ENCODE measurements at regions not wholly inside any gene's neighbourhood (a gene's known extent, or its start where the extent isn't known, plus 50 kb on each side); places are given as distances from the start of the nearest gene placed in this dataset.

DNA sequence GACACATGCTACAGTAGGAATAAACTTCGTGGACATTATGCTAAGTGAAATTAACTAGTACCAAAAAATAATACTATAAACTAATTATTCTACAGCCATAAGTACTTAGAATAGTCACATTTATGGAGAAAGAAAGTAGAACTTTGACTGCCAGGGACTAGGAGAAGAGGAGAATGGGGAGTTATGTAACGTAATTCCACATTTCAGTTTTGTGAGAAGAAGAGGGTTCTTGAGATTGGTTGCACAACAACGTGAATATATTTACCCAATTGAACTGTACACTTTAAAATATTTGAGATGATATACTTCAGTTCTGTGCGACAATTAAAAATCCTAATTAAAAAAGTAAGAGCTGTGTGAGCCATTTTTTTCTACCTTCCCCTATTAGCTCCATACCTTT is 1412.9 kb downstream of the PLA2G4A start:
- Histone ChIP-seq H3K27ac (no peak overlapping the region), H3K4me3 (no peak overlapping the region)
- TF ChIP-seq EZH2 (IDR thresholded peaks at IDR 0.05) (no peak), FOXP2 (optimal IDR thresholded peaks at IDR 0.05; ENCODE audit: control extremely low read depth, extremely low read length, insufficient read depth) (no peak), POLR2AphosphoS5 (IDR thresholded peaks at IDR 0.05; ENCODE audit: borderline replicate concordance, low read depth, low read length) (no peak)

DNA sequence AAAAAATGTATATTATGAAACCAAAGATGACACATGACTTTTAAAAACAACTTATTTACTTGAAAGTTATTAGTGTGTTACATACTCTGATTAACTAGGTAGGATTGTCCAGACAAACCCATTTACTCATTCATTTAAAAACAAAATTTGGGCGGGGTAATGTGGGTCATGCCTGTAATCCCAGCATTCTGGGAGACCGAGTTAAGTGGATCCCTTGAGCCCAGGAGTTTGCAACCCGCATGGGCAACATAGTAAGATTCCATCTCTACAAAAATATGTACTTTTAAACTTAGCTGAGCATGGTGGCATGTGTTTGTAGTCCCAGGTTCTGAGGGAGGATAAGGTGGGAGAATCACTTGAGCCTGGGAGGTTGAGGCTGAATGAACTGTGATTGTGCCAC is 1414.7 kb downstream of the PLA2G4A start:
- Histone ChIP-seq H3K27ac (no peak overlapping the region), H3K36me3 (ENCODE audit: insufficient read depth, low read length) (no peaks in the 10 kb centered on the region), H3K9ac (ENCODE audit: insufficient read length) (no peak overlapping the region), H3K9me3 (ENCODE audit: low read depth, low read length) (no peaks in the 10 kb centered on the region), H3K4me3 (no peak overlapping the region)
- no peak for DNase-seq (ENCODE audit: low read depth, low spot score)
- TF ChIP-seq FOXP2 (optimal IDR thresholded peaks at IDR 0.05; ENCODE audit: control extremely low read depth, extremely low read length, insufficient read depth): no peak

More for the DNA sequence above, 1412.9 kb downstream of the PLA2G4A start:
- Histone ChIP-seq H3K36me3 (ENCODE audit: insufficient read depth, low read length) (no peaks in the 10 kb centered on the region), H3K9me3 (ENCODE audit: low read depth, low read length) (no peaks in the 10 kb centered on the region), H3K9ac (ENCODE audit: insufficient read length) (no peak overlapping the region)
- DNase-seq (ENCODE audit: low read depth, low spot score): no peak

DNA sequence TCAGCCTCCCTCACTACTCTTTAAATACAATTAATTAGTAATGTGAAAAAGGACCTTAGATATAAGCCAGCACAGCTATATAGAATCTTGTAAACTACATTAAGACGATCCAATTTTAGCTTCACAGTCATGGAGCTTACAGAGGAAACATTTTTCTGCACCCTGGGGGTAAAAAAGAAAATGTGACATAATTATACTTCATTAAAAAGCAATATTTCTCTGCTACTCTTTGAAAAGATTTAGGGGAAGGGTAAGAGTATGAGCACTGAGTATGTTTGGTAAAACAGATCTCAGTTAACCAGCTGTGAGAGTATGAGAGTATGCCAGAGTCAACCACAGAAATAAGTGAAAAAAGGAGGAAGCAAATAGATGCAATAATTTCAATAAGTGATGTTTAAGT is 1415.9 kb downstream of the PLA2G4A start:
- peak; percentile 79 for DNase-seq (ENCODE audit: low read depth, low spot score)
- Histone ChIP-seq H3K27ac (no peak overlapping the region), H3K9me3 (ENCODE audit: low read depth, low read length) (no peaks in the 10 kb centered on the region), H3K4me3 (no peak overlapping the region), H3K36me3 (ENCODE audit: insufficient read depth, low read length) (no peaks in the 10 kb centered on the region), H3K9ac (ENCODE audit: insufficient read length) (no peak overlapping the region)
- TF ChIP-seq EZH2 (IDR thresholded peaks at IDR 0.05) (no peak), POLR2AphosphoS5 (IDR thresholded peaks at IDR 0.05; ENCODE audit: borderline replicate concordance, low read depth, low read length) (peak; percentile 16; the same call in 1 of the 2 replicates)

GRCh38 chr1:188247255-188247654 is 1418.5 kb downstream of the PLA2G4A start:
- DNase-seq (ENCODE audit: low read depth, low spot score): no peak
- Histone ChIP-seq H3K27ac (no peak overlapping the region), H3K9ac (ENCODE audit: insufficient read length) (no peak overlapping the region), H3K4me3 (no peak overlapping the region), H3K36me3 (ENCODE audit: insufficient read depth, low read length) (no peaks in the 10 kb centered on the region), H3K9me3 (ENCODE audit: low read depth, low read length) (no peaks in the 10 kb centered on the region)
- no peak for TF ChIP-seq FOXP2 (optimal IDR thresholded peaks at IDR 0.05; ENCODE audit: control extremely low read depth, extremely low read length, insufficient read depth)
- no peak for TF ChIP-seq EZH2 (IDR thresholded peaks at IDR 0.05)
- no peak for TF ChIP-seq POLR2AphosphoS5 (IDR thresholded peaks at IDR 0.05; ENCODE audit: borderline replicate concordance, low read depth, low read length)

DNA sequence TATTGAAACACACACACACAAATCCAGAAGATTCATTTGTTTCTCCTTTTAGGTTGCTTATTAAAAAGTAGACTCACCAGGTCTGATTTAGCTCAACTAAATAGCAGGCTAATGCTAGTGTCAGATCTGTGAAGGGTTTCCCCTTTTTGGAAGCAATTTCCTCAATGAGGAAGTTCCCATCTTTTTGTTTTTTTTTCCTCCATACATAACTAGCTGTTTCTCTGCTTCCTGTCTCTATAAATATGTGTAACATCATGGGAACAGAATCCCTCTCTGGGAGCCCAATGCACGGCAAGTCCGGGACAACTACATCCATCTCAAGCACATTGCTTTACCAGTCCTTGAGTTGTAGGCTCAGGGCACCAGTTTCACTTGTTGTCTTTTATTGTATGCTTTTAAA is 1421.1 kb downstream of the PLA2G4A start:
- H3K9ac ChIP-seq (ENCODE audit: insufficient read length): no peak overlapping the region
- H3K4me3 ChIP-seq: no peak overlapping the region
- no peak for DNase-seq (ENCODE audit: low read depth, low spot score)
- TF ChIP-seq EZH2 (IDR thresholded peaks at IDR 0.05) (no peak), POLR2AphosphoS5 (IDR thresholded peaks at IDR 0.05; ENCODE audit: borderline replicate concordance, low read depth, low read length) (no peak), FOXP2 (optimal IDR thresholded peaks at IDR 0.05; ENCODE audit: control extremely low read depth, extremely low read length, insufficient read depth) (no peak)
- no peaks in the 10 kb centered on the region for H3K36me3 ChIP-seq (ENCODE audit: insufficient read depth, low read length)
- H3K27ac ChIP-seq: no peak overlapping the region
- no peaks in the 10 kb centered on the region for H3K9me3 ChIP-seq (ENCODE audit: low read depth, low read length)

GRCh38 chr1:188251036-188251435 is 1422.3 kb downstream of the PLA2G4A start:
- TF ChIP-seq POLR2AphosphoS5 (IDR thresholded peaks at IDR 0.05; ENCODE audit: borderline replicate concordance, low read depth, low read length) (no peak), EZH2 (IDR thresholded peaks at IDR 0.05) (no peak), FOXP2 (optimal IDR thresholded peaks at IDR 0.05; ENCODE audit: control extremely low read depth, extremely low read length, insufficient read depth) (no peak)
- Histone ChIP-seq H3K9ac (ENCODE audit: insufficient read length) (no peak overlapping the region), H3K4me3 (no peak overlapping the region), H3K36me3 (ENCODE audit: insufficient read depth, low read length) (no peaks in the 10 kb centered on the region), H3K27ac (no peak overlapping the region), H3K9me3 (ENCODE audit: low read depth, low read length) (no peaks in the 10 kb centered on the region)
- DNase-seq (ENCODE audit: low read depth, low spot score): no peak

- H3K4me3 ChIP-seq: no peak overlapping the region
- H3K27ac ChIP-seq: no peak overlapping the region
- no peak for TF ChIP-seq POLR2AphosphoS5 (IDR thresholded peaks at IDR 0.05; ENCODE audit: borderline replicate concordance, low read depth, low read length)
- no peak for TF ChIP-seq FOXP2 (optimal IDR thresholded peaks at IDR 0.05; ENCODE audit: control extremely low read depth, extremely low read length, insufficient read depth)
- TF ChIP-seq EZH2 (IDR thresholded peaks at IDR 0.05): no peak
- no peak overlapping the region for H3K9ac ChIP-seq (ENCODE audit: insufficient read length)
- no peaks in the 10 kb centered on the region for H3K36me3 ChIP-seq (ENCODE audit: insufficient read depth, low read length)
- no peak for DNase-seq (ENCODE audit: low read depth, low spot score)
- no peaks in the 10 kb centered on the region for H3K9me3 ChIP-seq (ENCODE audit: low read depth, low read length)
Measured at GRCh38 chr1:188261849-188262248, 1433.1 kb downstream of the PLA2G4A start.

GRCh38 chr1:188269956-188270355 is 1441.2 kb downstream of the PLA2G4A start:
- TF ChIP-seq POLR2AphosphoS5 (IDR thresholded peaks at IDR 0.05; ENCODE audit: borderline replicate concordance, low read depth, low read length) (no peak), FOXP2 (optimal IDR thresholded peaks at IDR 0.05; ENCODE audit: control extremely low read depth, extremely low read length, insufficient read depth) (no peak), EZH2 (IDR thresholded peaks at IDR 0.05) (no peak)
- Histone ChIP-seq H3K9ac (ENCODE audit: insufficient read length) (no peak overlapping the region), H3K4me3 (no peak overlapping the region), H3K36me3 (ENCODE audit: insufficient read depth, low read length) (no peaks in the 10 kb centered on the region), H3K27ac (no peak overlapping the region), H3K9me3 (ENCODE audit: low read depth, low read length) (no peaks in the 10 kb centered on the region)
- DNase-seq (ENCODE audit: low read depth, low spot score): no peak

DNA sequence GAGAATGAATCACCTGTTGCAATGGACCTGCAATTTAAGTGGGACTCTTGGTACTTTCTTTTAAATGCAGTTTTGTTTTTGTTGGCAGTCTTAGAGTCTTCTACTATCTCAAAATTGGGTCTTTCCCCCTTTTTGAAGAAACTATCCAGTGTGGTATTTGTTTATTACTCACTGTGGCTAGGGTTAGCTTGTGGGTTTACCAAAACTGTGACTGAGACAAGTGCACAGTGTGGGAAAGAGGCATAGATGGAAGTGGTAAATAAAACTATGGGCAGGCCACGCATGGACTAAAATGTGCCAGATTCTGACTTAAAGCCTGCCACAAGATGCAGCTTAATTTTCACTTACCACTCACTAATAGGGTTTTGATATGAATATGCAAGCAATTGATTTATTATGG is 1441.7 kb downstream of the PLA2G4A start:
- no peak overlapping the region for H3K9ac ChIP-seq (ENCODE audit: insufficient read length)
- TF ChIP-seq POLR2AphosphoS5 (IDR thresholded peaks at IDR 0.05; ENCODE audit: borderline replicate concordance, low read depth, low read length): no peak
- TF ChIP-seq FOXP2 (optimal IDR thresholded peaks at IDR 0.05; ENCODE audit: control extremely low read depth, extremely low read length, insufficient read depth): no peak
- no peak for TF ChIP-seq EZH2 (IDR thresholded peaks at IDR 0.05)
- H3K36me3 ChIP-seq (ENCODE audit: insufficient read depth, low read length): no peaks in the 10 kb centered on the region
- DNase-seq (ENCODE audit: low read depth, low spot score): no peak
- no peaks in the 10 kb centered on the region for H3K9me3 ChIP-seq (ENCODE audit: low read depth, low read length)
- no peak overlapping the region for H3K4me3 ChIP-seq
- H3K27ac ChIP-seq: no peak overlapping the region

Measured in SK-N-MC (cell line).